ENCODE measurements at regions not wholly inside any gene's neighbourhood (a gene's known extent, or its start where the extent isn't known, plus 50 kb on each side); places are given as distances from the start of the nearest gene placed in this dataset.
"Not testable (repeated sequence)": the region's sequence is repeated elsewhere in the genome, so short reads cannot be mapped to it uniquely, and the experiment has no call there.

- not testable (repeated sequence) for TF ChIP-seq CTCF (IDR thresholded peaks at IDR 0.05); POLR2A (IDR thresholded peaks at IDR 0.05); POLR2AphosphoS5 (IDR thresholded peaks at IDR 0.05; ENCODE audit: insufficient read depth in 1 of 2, low read depth in 1 of 2)
Measured at GRCh38 chr9:62864481-62865469, 1674.9 kb downstream of the SPATA31A7 start.
